ENCODE measurements at regions not wholly inside any gene's neighbourhood (a gene's known extent, or its start where the extent isn't known, plus 50 kb on each side); places are given as distances from the start of the nearest gene placed in this dataset.

GRCh38 chr10:113446739-113447138 lies 106.1 kb upstream of the HABP2 start (continued):
- no peak for TF ChIP-seq BCL6B (tag by site-specific recombination; IDR thresholded peaks at IDR 0.05)
- TF ChIP-seq MEIS1 (CRISPR knock-in tag; IDR thresholded peaks at IDR 0.05; ENCODE audit: borderline replicate concordance), result no peak
- TF ChIP-seq ZNF510 (tag by site-specific recombination; IDR thresholded peaks at IDR 0.05; ENCODE audit: insufficient replicate concordance), result no peak
- no peak for TF ChIP-seq CTCF (tag by site-specific recombination; IDR thresholded peaks at IDR 0.05)
- TF ChIP-seq KLF17 (tag by site-specific recombination; IDR thresholded peaks at IDR 0.05), result no peak
- no peak for TF ChIP-seq KLF1 (tag by site-specific recombination; IDR thresholded peaks at IDR 0.05)
- TF ChIP-seq RBAK (tag by site-specific recombination; IDR thresholded peaks at IDR 0.05), result no peak

- POLR2A ChIA-PET, result no interaction called here
- H3K4me3 ChIP-seq (ENCODE audit: low read depth, low read length), result no peak overlapping the region
- no peaks in the 10 kb centered on the region for H3K36me3 ChIP-seq (ENCODE audit: control insufficient read depth in 2 of 2, insufficient read depth in 1 of 2, low read length in 2 of 2)
- no peaks in the 10 kb centered on the region for H3K9me3 ChIP-seq (ENCODE audit: control insufficient read depth, insufficient read depth, low read depth, low read length)
- no peaks in the 10 kb centered on the region for H3K4me1 ChIP-seq (ENCODE audit: control insufficient read depth, insufficient read depth, low read length)
- CTCF ChIA-PET, result interaction anchor here (1.5 kb wide), 1 partner anchor 73 kb away, joined by 3 read pairs; no protein-coding TSS in a partner anchor
- H3K27ac ChIP-seq (ENCODE audit: extremely low read depth, low read depth, low read length), result no peak overlapping the region
- TF ChIP-seq ZNF555 (tag by site-specific recombination; conservative IDR thresholded peaks at IDR 0.05) (no peak), KLF17 (tag by site-specific recombination; IDR thresholded peaks at IDR 0.05) (no peak), ZBTB10 (tag by site-specific recombination; IDR thresholded peaks at IDR 0.05) (no peak), KLF10 (tag by site-specific recombination; IDR thresholded peaks at IDR 0.05) (no peak), ZNF18 (tag by site-specific recombination; IDR thresholded peaks at IDR 0.05) (no peak), ZNF830 (tag by site-specific recombination; IDR thresholded peaks at IDR 0.05; ENCODE audit: low read depth) (no peak), GLI4 (tag by site-specific recombination; IDR thresholded peaks at IDR 0.05) (no peak), ZNF704 (tag by site-specific recombination; IDR thresholded peaks at IDR 0.05) (no peak), YY1 (tag by site-specific recombination; IDR thresholded peaks at IDR 0.05) (no peak), ZNF513 (tag by site-specific recombination; IDR thresholded peaks at IDR 0.05) (no peak), PATZ1 (tag by site-specific recombination; IDR thresholded peaks at IDR 0.05) (no peak), ZNF202 (tag by site-specific recombination; IDR thresholded peaks at IDR 0.05; ENCODE audit: borderline replicate concordance) (no peak), EGR2 (tag by site-specific recombination; IDR thresholded peaks at IDR 0.05; ENCODE audit: low read depth) (no peak), ZNF530 (tag by site-specific recombination; IDR thresholded peaks at IDR 0.05; ENCODE audit: low read depth) (no peak), ZNF274 (IDR thresholded peaks at IDR 0.05; ENCODE audit: low read length) (no peak), ZNF274 (tag by site-specific recombination; IDR thresholded peaks at IDR 0.05; ENCODE audit: borderline replicate concordance) (no peak)
Observed at GRCh38 chr10:113447278-113447677, 105.6 kb upstream of the HABP2 start.

Measured in HEK293 (cell line).